GM10266 (cell line): ENCODE measurements at regions not wholly inside any gene's neighbourhood (a gene's known extent, or its start where the extent isn't known, plus 50 kb on each side); places are given as distances from the start of the nearest gene placed in this dataset.
"Not testable (repeated sequence)": the region's sequence is repeated elsewhere in the genome, so short reads cannot be mapped to it uniquely, and the experiment has no call there.

Source experiments
- DNase-seq: peaks from one replicate; pipeline ENCODE4 v3.0.0; 2012; ENCODE audit errors: extremely low spot score
- TF ChIP-seq, protein P1 (sequence below): IDR thresholded peaks from 2 replicates; pipeline ENCODE4 v1.5.1; 2012; ENCODE audit warnings: mild to moderate bottlenecking, low read depth; ENCODE audit not compliant: control insufficient read depth, insufficient read depth; ENCODE audit errors: missing control alignments

DNA sequence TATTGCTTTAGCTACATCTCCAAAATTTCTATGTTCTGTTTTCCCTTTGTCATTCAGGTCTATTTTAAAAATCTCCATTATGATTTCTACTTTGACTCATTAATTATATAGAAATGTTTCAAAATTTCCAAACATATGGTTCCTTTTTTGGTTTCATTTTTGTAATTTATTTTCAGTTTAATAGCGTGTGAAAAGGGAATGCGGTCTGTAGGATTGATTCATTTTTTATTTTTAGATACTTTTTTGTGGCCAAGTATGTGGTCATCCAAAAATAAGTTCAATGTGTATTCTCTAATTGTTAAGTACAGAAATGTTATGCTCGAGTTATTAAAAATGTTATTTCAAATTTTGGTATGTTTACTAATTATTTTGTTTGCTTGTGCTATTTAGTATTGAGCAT is 72.5 kb upstream of the ANKRD1 start:
- TF ChIP-seq, protein P1, sequence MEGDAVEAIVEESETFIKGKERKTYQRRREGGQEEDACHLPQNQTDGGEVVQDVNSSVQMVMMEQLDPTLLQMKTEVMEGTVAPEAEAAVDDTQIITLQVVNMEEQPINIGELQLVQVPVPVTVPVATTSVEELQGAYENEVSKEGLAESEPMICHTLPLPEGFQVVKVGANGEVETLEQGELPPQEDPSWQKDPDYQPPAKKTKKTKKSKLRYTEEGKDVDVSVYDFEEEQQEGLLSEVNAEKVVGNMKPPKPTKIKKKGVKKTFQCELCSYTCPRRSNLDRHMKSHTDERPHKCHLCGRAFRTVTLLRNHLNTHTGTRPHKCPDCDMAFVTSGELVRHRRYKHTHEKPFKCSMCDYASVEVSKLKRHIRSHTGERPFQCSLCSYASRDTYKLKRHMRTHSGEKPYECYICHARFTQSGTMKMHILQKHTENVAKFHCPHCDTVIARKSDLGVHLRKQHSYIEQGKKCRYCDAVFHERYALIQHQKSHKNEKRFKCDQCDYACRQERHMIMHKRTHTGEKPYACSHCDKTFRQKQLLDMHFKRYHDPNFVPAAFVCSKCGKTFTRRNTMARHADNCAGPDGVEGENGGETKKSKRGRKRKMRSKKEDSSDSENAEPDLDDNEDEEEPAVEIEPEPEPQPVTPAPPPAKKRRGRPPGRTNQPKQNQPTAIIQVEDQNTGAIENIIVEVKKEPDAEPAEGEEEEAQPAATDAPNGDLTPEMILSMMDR: no peak

GRCh38 chr10:90997670-90998069 is 76.8 kb upstream of the ANKRD1 start:
- TF ChIP-seq, protein P1: no peak
- DNase-seq: no peak

More for the DNA sequence above, 72.5 kb upstream of the ANKRD1 start:
- DNase-seq: no peak

DNA sequence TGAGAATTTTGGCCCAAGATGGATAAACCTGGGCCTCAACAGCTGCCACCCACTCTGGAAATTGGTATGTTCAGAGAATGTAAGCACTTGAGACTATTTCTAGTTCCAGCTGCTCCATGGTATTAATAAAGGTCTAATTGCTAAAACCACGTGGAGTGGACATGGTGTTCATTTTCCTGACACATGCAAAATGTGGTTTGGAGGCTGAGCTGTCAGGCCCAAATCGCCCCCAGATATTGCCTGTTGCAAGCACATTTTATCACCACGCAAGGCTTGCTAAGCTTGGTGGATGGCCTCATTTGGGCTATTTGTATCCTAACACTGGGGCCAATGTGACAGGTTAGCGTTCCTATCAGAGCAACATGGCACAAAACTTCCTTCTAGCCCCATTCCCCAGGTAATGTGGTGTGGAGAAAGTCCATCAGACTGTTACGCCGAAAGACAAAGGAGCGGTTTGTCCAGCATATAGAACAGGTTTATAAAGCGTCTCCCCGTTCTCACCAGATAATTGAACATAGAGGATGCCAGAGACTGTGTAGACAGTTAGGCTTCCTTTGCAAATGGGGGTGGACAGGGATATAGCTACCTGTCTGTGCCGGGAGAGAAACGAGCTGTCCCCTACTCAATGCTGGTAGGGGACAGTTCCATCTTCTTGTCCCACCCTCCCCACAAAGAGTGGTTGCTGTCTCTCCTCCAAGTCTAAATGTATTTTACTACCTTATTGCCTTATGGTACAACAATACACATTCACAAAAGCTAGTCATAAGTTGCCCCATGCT is 78.0 kb upstream of the ANKRD1 start:
- no peak for DNase-seq

DNA sequence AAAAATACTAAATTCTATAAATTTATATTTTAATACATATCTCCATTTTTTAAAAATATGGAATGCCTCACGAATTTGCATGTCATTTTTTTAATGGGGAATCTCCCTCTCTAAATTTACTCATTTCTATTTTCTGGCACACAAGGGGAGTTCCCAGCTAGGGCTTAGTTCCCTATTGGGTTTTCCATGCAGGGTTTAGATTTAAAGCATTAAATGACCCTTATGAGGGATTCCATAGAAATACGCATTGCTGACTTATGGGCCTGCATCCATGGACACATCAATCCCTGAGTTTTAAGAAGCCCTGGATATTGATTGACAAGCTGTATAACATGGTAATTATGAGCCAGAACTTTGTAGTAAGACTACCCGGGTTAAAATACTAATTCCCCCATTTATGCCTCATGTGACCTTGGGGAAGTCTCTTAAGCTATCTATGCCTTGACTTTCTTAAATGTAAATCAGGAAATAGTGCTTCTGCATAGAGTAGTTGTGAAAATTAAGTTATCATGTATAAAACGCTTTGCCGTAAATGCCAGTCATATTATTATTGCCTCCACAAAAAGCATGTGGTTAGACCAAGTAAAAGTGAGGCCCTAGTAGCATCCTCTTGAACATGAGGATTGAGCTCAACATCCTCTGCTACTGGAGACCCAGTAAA is 78.8 kb upstream of the ANKRD1 start:
- no peak for DNase-seq
- TF ChIP-seq, protein P1: no peak

More for the DNA sequence above, 78.0 kb upstream of the ANKRD1 start:
- TF ChIP-seq, protein P1: no peak

- no peak for DNase-seq
Measured at GRCh38 chr10:91000470-91000869, 79.6 kb upstream of the ANKRD1 start.

DNA sequence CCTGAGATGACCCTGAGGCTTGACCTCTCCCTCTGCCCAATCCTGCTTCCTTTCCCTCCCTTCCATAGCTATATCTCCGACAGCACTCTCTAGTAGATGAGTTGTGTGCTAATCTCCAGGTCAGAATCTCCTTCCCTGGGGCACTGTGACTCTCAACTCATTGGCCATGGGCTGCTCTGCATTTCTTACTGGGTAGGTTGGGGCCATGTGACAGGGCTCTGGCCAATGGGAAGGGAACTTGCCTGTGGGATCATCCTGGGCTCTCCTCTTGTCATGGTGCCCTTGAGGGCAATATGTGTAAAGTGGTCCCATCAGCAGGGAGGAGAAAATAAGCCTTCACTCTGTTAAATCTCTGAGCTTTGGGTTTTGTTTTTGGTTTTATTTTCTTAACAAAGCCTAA is 80.1 kb upstream of the ANKRD1 start:
- TF ChIP-seq, protein P1: no peak

More at GRCh38 chr10:91000470-91000869, 79.6 kb upstream of the ANKRD1 start:
- TF ChIP-seq, protein P1: no peak

DNA sequence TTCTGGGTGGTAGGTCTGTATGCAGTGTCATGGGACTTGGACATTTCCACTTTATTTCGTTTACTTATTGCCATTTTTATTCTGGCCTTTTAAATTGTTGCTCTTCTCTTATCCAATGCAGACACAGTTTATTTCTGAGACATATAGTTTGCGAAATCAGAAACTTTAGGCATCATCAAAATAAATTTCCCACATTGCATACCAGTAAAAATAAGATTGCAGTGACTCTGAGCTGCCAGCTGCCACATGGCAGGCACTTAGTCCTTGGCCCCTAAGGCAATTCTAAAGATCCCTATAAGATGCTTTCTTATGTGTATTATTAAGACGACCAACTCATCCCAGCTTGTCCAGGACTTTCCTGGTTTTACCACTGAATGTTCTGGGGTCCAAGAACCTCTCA is 81.8 kb upstream of the ANKRD1 start:
- TF ChIP-seq, protein P1: no peak
- no peak for DNase-seq

More for the DNA sequence above, 80.1 kb upstream of the ANKRD1 start:
- no peak for DNase-seq

GRCh38 chr10:91003379-91003778 is 82.5 kb upstream of the ANKRD1 start:
- DNase-seq: not testable (repeated sequence)

GRCh38 chr10:91005276-91005675 is 84.4 kb upstream of the ANKRD1 start:
- DNase-seq: not testable (repeated sequence)
